ENCODE measurements at regions not wholly inside any gene's neighbourhood (a gene's known extent, or its start where the extent isn't known, plus 50 kb on each side); places are given as distances from the start of the nearest gene placed in this dataset.
A peak's percentile ranks its signal among the peaks of the same experiment; 100 is the strongest.

GRCh38 chr17:77392376-77393273, 251.9 kb downstream of the SEC14L1 start:
- no peaks in the 10 kb centered on the region for H3K9me3 Mint-ChIP-seq
- H3K4me1 Mint-ChIP-seq (ENCODE audit: low read depth) = peaks cover 88% of the 10 kb centered on the region
- no peak for TF ChIP-seq CTCF (IDR thresholded peaks at IDR 0.05)
- peak overlapping the region; percentile 77 for H3K4me3 Mint-ChIP-seq
- DNase-seq (no peak), ATAC-seq (ENCODE audit: poor library complexity) (no peak)
- peak overlapping the region; percentile 90 for H3K27ac Mint-ChIP-seq
- ChIA-PET POLR2A (interaction anchor here (0.8 to 6.3 kb wide), 17 partner anchors 7 to 737 kb away, joined by 3 to 85 read pairs (median 10); partner anchors contain the start of gene TNRC6C), CTCF (interaction anchor here (1.2 to 2.3 kb wide), 2 partner anchors 8 to 46 kb away, joined by 4 to 21 read pairs; no protein-coding TSS in a partner anchor)
- peak overlapping the region; percentile 31 to 33 for H3K27ac ChIP-seq (ENCODE audit: low read depth in 1 of 2, low read length in 2 of 2)
- H3K36me3 Mint-ChIP-seq (ENCODE audit: low read depth) = peaks cover 8% of the 10 kb centered on the region
- H3K27me3 Mint-ChIP-seq = no peaks in the 10 kb centered on the region
- peaks cover 0 to 6% of the 10 kb centered on the region in 2 experiments for H3K9me3 ChIP-seq (ENCODE audit: control insufficient read depth in 1 of 2, insufficient read depth in 1 of 2, low read length in 2 of 2)
- intact Hi-C loops (cut with DNase I, micrococcal nuclease) = loop anchor here in 1 of 2 experiments (5.0 kb wide), 2 partner anchors 40 to 50 kb away; no protein-coding TSS in a partner anchor
- no peaks in the 10 kb centered on the region for H3K27me3 ChIP-seq (ENCODE audit: control insufficient read depth in 1 of 2, insufficient read depth in 2 of 2, low read length in 2 of 2)
- peak overlapping the region; percentile 19 for H3K4me3 ChIP-seq (ENCODE audit: low read length)
- peaks cover 12% of the 10 kb centered on the region for H3K36me3 ChIP-seq (ENCODE audit: insufficient read depth, low read length)
- H3K4me1 ChIP-seq (ENCODE audit: insufficient read depth, low read length) = peaks cover 91% of the 10 kb centered on the region

- DNase-seq = no peak
- Mint-ChIP-seq H3K27me3 (no peaks in the 10 kb centered on the region), H3K27ac (peak overlapping the region; percentile 90), H3K4me3 (no peak overlapping the region), H3K4me1 (ENCODE audit: low read depth) (peaks cover 90% of the 10 kb centered on the region), H3K36me3 (ENCODE audit: low read depth) (peaks cover 8% of the 10 kb centered on the region), H3K9me3 (no peaks in the 10 kb centered on the region)
- no peak for ATAC-seq (ENCODE audit: poor library complexity)
- Histone ChIP-seq H3K27me3 (ENCODE audit: control insufficient read depth in 1 of 2, insufficient read depth in 2 of 2, low read length in 2 of 2) (no peaks in the 10 kb centered on the region), H3K9me3 (ENCODE audit: control insufficient read depth in 1 of 2, insufficient read depth in 1 of 2, low read length in 2 of 2) (peaks cover 0 to 6% of the 10 kb centered on the region in 2 experiments), H3K4me3 (ENCODE audit: low read length) (no peak overlapping the region), H3K4me1 (ENCODE audit: insufficient read depth, low read length) (peaks cover 91% of the 10 kb centered on the region), H3K36me3 (ENCODE audit: insufficient read depth, low read length) (peaks cover 12% of the 10 kb centered on the region), H3K27ac (ENCODE audit: low read depth in 1 of 2, low read length in 2 of 2) (peak overlapping the region; percentile 5 to 33)
- ChIA-PET POLR2A (interaction anchor here (1.3 to 6.3 kb wide), 7 partner anchors 11 to 565 kb away, joined by 4 to 85 read pairs (median 24); partner anchors contain the start of gene TNRC6C), CTCF (interaction anchor here (1.2 to 1.4 kb wide), 2 partner anchors 46 to 62 kb away, joined by 3 to 4 read pairs; no protein-coding TSS in a partner anchor)
- no peak for TF ChIP-seq CTCF (IDR thresholded peaks at IDR 0.05)
- intact Hi-C loops (cut with DNase I, micrococcal nuclease) = loop anchor here in 1 of 2 experiments (5.0 kb wide), 2 partner anchors 39 to 51 kb away; no protein-coding TSS in a partner anchor
Observed at GRCh38 chr17:77393274-77393600, 252.5 kb downstream of the SEC14L1 start.

GRCh38 chr17:77393867-77394539, 253.2 kb downstream of the SEC14L1 start:
- H3K36me3 Mint-ChIP-seq (ENCODE audit: low read depth) = peaks cover 11% of the 10 kb centered on the region
- intact Hi-C loops (cut with DNase I, micrococcal nuclease) = loop anchor here in 1 of 2 experiments (5.0 kb wide), 2 partner anchors 38 to 52 kb away; no protein-coding TSS in a partner anchor
- Histone ChIP-seq H3K4me1 (ENCODE audit: insufficient read depth, low read length) (peaks cover 91% of the 10 kb centered on the region), H3K4me3 (ENCODE audit: low read length) (no peak overlapping the region), H3K27me3 (ENCODE audit: control insufficient read depth in 1 of 2, insufficient read depth in 2 of 2, low read length in 2 of 2) (no peaks in the 10 kb centered on the region), H3K36me3 (ENCODE audit: insufficient read depth, low read length) (peaks cover 14% of the 10 kb centered on the region), H3K9me3 (ENCODE audit: control insufficient read depth in 1 of 2, insufficient read depth in 1 of 2, low read length in 2 of 2) (peaks cover 0 to 6% of the 10 kb centered on the region in 2 experiments), H3K27ac (ENCODE audit: low read depth in 1 of 2, low read length in 2 of 2) (peak overlapping the region in 1 of 2 donors; percentile 8)
- H3K27me3 Mint-ChIP-seq = no peaks in the 10 kb centered on the region
- H3K9me3 Mint-ChIP-seq = no peaks in the 10 kb centered on the region
- ChIA-PET POLR2A (interaction anchor here (1.1 to 6.3 kb wide), 4 partner anchors 18 to 62 kb away, joined by 3 to 85 read pairs (median 4); no protein-coding TSS in a partner anchor), CTCF (interaction anchor here (1.2 to 1.4 kb wide), 2 partner anchors 45 to 62 kb away, joined by 3 to 4 read pairs; no protein-coding TSS in a partner anchor)
- H3K4me3 Mint-ChIP-seq = no peak overlapping the region
- peak overlapping the region; percentile 33 for H3K27ac Mint-ChIP-seq
- TF ChIP-seq CTCF (IDR thresholded peaks at IDR 0.05) = no peak
- no peak for ATAC-seq (ENCODE audit: poor library complexity)
- DNase-seq = no peak
- H3K4me1 Mint-ChIP-seq (ENCODE audit: low read depth) = peaks cover 90% of the 10 kb centered on the region
